AG04449 (cell line): ENCODE measurements at regions not wholly inside any gene's neighbourhood (a gene's known extent, or its start where the extent isn't known, plus 50 kb on each side); places are given as distances from the start of the nearest gene placed in this dataset.

ENCODE experiments used
- CTCF ChIA-PET: fragments of 350-600 bp; formaldehyde crosslinking; extraction: SDS; loops from one replicate; lab custom pipeline; 2021; ENCODE audit warnings: antibody characterized with exemption; lab: Yijun Ruan, JAX
- POLR2A ChIA-PET: fragments of 400-600, 350-600 bp; formaldehyde crosslinking; extraction: SDS; loops from one replicate; lab custom pipeline; 2020; ENCODE audit warnings: antibody characterized with exemption, inconsistent platforms; lab: Yijun Ruan, JAX
- DNase-seq: peaks from one replicate; pipeline ENCODE4 v3.0.0-alpha.2; 2010; ENCODE audit warnings: low read depth, low spot score
- H3K4me3 ChIP-seq: 2 replicates; pipeline ENCODE4 v1.5.1; 2011; ENCODE audit warnings: low read depth, mild to moderate bottlenecking, control low read depth, low read length
- CTCF ChIP-seq: IDR thresholded peaks from one replicate; pipeline ENCODE4 v1.5.1; 2011; ENCODE audit warnings: mild to moderate bottlenecking, moderate library complexity, low read length, control low read depth, inconsistent platforms; ENCODE audit not compliant: insufficient read depth; ENCODE audit errors: missing control alignments

DNA sequence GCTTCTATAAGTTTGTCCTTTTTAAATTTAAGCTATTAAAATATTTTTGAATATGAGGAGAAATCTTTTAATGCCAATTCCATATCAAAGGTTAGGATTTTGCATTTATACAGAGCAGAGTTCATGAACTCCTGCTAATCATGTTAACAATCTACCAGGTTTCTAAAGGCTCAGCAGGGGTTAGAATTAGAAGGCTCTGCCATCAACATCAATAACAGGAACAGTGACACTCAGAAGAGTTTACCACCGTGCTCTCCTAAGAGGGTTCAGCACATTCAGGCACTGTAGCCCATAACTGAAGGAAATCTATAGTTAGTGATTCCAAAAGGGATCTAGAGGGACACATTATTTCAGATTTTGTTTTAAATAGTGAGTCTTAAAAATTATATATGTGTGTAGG is 100.1 kb downstream of the HOXA1 start:
- ChIA-PET CTCF (no interaction called here), POLR2A (no interaction called here)
- no peak for DNase-seq

DNA sequence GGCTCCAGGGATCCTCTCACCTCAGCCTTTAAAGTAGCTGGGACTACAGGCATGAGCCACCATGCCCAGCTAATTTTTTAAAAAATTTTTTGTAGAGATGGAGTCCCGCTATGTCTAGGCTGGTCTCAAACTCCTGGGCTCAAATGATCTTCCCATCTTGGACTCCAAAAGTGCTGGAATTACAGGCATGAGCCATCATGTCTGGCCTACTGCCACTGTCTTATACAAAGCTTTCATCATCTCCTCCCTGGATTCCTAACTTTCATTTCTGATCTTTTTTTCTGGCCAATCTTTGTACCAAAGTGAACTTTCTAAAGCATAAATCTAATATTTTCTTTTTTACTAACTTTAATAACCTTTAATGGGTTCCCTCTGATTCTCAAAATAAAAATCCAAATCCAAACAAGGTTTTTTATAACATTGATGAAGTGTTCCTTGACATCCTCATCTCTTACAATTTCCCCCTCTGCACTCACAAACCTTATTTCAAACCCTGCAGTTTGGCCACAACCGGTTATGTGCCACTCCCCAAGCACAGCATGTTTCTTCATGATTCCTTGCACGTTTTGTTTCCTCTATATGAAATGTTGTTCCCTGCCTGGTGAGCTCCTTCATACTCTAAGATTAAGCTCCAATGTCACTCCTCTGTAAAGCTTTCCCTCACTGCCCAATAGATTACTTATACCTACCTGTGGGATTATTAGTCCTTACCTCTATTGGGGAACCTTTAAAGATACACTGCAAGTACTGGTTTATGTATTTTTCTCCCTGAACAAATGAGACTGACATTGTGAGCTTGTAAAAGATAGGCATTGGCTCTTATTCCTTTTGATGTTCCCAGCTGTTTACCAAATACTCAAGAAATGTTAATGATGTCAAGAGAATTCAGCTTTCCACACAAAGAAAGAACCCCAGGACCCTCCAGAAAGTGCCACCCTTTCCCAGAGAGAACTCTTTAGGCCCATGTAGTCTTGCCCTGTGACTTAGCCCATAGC is 101.7 kb downstream of the HOXA1 start:
- no peak overlapping the region for H3K4me3 ChIP-seq
- TF ChIP-seq CTCF, result no peak
- ChIA-PET POLR2A (no interaction called here), CTCF (no interaction called here)
- no peak for DNase-seq

More for the DNA sequence above, 100.1 kb downstream of the HOXA1 start:
- no peak overlapping the region for H3K4me3 ChIP-seq
- TF ChIP-seq CTCF, result no peak

DNA sequence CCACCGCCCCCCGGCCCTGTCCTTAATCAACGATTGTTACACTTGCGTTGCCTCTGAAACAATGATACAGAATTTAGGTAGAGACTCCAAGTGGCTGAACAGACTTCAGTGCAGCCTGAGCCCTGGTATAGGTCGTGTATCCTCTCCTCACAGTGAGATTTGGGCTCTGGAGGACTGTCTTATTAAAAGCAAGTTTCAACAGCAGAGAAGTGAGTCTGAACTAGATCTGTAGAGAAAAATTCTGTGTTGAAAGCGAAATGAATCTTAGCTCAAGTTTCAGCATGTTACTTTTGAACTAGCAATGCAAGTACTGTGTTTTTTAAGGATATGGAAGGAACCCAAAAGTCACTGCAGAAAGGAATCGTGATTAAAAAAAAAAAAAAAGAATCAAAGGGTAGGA is 103.1 kb downstream of the HOXA1 start:
- ChIA-PET POLR2A (no interaction called here), CTCF (no interaction called here)
- no peak overlapping the region for H3K4me3 ChIP-seq
- DNase-seq, result no peak
- TF ChIP-seq CTCF, result no peak

DNA sequence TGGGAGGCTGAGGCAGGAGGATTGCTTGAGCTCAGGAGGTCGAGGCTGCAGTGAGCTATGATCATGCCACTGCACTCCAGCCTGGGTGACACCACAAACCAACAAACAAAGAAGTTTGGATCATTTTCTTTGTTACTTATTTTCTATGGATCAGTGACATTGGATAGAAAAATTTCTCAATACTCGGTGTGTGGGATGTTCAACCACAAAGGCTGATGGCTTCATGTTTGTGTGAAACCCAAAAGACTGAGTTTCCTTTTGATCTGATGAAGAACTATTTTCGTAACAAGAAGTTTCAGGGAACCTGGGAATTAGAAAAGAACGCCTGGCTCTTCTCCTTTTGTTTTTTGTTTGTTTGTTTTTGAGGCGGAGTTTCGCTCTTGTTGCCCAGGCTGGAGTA is 104.0 kb downstream of the HOXA1 start:
- POLR2A ChIA-PET, result no interaction called here

GRCh38 chr7:26989897-26990670 is 105.7 kb downstream of the HOXA1 start:
- no peak for TF ChIP-seq CTCF
- H3K4me3 ChIP-seq, result no peak overlapping the region
- CTCF ChIA-PET, result no interaction called here
- POLR2A ChIA-PET, result no interaction called here
- no peak for DNase-seq

More for the DNA sequence above, 104.0 kb downstream of the HOXA1 start:
- CTCF ChIA-PET, result no interaction called here
- H3K4me3 ChIP-seq, result no peak overlapping the region
- no peak for DNase-seq
- no peak for TF ChIP-seq CTCF

GRCh38 chr7:26988836-26989374 is 106.9 kb downstream of the HOXA1 start:
- CTCF ChIA-PET, result no interaction called here
- H3K4me3 ChIP-seq, result no peak overlapping the region
- POLR2A ChIA-PET, result no interaction called here
- no peak for DNase-seq
- TF ChIP-seq CTCF, result no peak
